Left lobe of liver (tissue), 2 donors: ENCODE measurements at regions not wholly inside any gene's neighbourhood (a gene's known extent, or its start where the extent isn't known, plus 50 kb on each side); places are given as distances from the start of the nearest gene placed in this dataset.
"Not testable (repeated sequence)": the region's sequence is repeated elsewhere in the genome, so short reads cannot be mapped to it uniquely, and the experiment has no call there.

Experiments
- ATAC-seq: fragments of 200-7000 bp; cut with Tn5 transposase; one replicate; pipeline ENCODE4 v1.9.1; 2020; ENCODE audit warnings: mild to moderate bottlenecking, moderate library complexity
- DNase-seq: peaks from one replicate; pipeline ENCODE4 v3.0.0-alpha.2; 2020; ENCODE audit warnings: low spot score
- donor health status: DM: no; HTN: no; CAD: no; lungs with moderate emphysema.
- donor health status: DM: no; HTN: yes; CAD: no.

DNA sequence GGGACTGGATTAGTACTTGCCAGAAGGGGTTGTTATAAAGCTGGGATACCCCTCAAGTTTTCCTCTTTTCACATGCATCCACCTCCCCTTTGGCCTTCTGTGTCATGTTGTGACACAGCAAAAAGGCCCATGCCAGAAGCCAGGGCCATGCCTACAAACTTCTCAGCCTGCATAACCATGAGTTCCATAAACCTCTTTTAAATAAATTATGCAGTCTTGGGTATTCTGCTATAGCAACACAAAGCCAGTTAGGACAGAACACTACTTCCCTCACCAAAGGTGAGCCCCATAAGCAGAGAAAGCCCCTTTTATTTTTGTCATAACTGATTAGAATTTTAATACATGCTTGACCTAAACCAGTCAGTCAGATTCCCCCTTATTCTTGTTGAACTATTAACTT is 801.3 kb downstream of the DNAH5 start:
- DNase-seq (no peak), ATAC-seq (no peak)

DNA sequence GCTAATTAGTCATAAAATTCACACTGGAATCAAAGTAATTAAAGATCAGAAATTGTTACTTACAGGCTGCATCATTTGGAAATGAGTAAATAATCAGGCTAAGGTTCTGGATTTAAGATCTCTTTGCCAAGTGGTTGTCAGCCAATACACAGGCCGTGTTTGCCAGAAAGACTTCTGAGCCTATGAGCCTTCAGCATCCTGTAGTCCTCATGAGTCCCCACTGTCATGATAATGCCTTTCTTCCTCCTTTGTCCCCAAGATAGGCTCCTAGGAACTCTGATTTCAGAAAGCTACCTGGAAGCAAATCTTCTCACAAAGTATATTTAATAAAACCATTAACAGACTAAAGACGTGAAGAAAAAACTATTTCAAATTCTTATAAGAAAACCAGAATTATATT is 810.5 kb downstream of the DNAH5 start:
- ATAC-seq (no peak), DNase-seq (no peak)

DNA sequence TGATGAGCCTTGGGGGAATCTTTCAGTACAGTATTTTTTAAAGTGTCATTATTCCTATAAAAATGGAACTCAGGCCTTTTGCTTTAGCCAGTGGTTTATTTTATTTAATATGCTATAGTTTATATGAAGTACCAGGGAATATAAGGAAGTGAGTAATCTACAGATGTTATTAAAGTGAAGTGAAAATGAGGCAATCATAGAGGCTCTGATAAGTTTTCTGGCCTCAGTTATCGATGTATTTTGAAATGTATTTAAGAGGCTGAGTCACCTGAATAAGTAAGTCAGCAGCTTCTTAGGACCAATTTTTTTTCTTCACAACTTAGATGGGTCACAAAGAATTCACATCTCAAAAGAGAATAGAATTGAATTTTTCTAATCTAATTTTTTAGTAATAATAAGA is 829.0 kb downstream of the DNAH5 start:
- DNase-seq (no peak), ATAC-seq (no peak)

DNA sequence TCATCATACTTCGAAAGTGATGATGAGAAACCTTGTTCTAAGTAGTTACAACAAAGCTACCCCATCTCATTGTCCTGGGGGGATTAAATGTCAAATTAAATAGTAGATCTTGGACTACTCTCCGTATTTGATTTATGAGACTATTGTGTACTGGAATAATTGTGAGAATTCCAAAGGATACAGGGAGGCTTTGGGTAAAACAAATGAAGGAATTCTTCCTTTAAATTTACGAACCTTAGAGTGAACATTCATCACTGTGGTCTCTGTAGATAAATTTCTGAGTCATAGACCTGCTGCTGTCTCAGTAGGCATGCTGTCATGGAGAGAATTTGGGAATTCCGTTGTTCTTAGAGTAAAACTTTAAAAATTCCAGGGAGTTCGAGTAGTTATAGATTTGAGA is 836.2 kb downstream of the DNAH5 start:
- DNase-seq (no peak), ATAC-seq (no peak)

DNA sequence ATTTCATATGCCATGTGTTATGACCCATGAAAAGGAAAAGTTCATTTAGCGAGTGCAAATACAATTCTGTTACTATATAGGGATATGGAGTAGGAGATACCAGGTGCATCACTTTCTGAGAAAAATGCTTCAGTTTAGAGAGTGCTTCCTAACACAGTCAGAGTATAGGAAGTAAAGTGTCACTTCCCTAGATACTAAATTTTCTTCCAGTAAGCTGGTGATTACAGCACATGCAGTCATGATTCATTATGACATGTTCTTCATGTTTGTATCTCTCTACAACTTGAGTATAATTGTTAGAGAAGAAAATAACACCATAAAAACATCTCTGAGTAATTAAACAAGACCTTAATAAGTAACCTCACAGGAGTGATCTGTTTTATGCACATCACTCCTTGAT is 837.0 kb downstream of the DNAH5 start:
- DNase-seq = no peak
- ATAC-seq = no peak

DNA sequence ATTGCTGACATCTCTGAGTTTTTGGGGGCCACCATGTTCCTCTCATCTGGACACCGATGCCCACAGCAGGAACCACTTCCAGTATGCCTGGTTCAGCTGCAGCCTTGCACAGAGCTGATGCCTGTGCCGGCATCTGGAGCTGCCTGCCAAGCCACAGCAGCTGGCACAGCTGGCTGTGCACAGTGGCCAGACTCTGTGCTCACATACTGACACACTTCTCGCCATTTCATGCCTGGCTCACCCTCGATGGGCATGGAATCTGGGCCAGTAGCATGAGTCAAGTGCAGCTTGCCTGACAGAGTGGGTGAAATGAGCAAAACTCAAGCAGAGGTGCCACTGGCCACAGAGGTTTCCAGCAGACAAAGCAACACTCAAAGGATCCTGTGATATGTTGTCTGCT is 863.4 kb downstream of the DNAH5 start:
- DNase-seq (no peak), ATAC-seq (no peak)

DNA sequence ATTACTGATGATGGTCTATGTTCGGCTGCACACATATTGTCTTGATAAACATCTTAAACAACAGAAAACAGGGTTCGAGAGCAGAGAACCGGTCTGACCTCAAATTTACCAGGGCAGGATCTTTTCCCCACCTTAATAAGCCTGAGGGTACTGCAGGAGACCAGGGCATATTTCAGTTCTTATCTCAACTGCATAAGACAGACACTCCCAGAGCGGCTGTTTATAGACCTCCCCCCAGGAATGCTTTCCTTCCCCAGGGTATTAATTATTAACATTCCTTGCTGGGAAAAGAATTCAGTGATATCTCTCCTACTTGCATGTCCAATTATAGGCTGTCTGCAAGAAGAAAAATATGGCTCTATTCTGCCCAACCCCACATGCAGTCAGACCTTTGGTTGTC is 871.6 kb downstream of the DNAH5 start:
- ATAC-seq, DNase-seq: not testable (repeated sequence)

DNA sequence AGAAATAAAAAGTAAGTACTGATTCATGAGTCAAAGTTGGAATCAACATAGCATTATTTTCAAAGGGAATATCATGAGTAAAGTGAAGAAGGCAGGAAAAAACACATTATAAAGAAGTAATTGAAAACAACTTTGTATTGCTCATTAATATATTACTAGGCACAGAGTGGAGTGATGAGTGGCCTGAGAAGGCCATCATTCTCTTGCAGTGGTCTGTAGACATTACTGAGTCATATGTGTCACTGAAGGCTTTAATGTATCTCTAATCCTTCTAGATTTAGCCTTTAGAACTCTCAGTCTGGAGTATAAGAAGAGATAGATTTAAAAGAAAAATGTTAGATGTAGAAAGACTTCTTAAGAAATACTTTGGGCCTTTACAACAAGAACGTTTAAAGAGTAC is 881.4 kb downstream of the DNAH5 start:
- DNase-seq (no peak), ATAC-seq (no peak)

DNA sequence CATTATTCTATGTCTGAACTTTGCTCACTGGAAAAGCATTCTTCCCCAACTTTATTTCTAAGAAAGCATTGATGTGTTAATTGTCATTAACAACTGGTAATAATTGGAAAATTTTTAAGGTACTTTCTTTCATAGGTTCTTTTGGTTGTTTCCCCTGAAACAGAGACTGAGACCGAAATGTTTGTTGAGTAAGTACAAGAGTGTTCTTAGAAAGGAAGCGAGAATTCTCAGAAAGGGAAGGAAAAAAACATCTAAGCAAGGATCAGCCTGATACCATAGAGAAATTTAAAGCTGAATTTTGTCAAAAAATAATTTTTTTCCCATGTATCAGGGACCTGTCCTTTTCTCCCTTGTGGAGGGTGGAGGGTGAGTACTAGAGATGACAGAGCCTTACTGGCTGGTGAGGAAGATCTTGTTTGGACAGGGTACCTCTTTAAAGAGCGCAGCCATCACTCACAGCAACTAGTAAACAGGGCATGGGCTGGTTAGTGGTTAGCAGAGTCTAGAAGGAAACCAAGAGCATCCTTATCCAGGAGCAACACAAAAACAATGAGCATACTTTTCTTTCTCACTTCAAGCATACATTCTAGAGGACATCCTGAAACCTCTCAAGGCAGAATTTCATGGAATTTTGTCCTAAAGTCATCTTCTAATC is 898.5 kb downstream of the DNAH5 start:
- DNase-seq (no peak), ATAC-seq (no peak)

DNA sequence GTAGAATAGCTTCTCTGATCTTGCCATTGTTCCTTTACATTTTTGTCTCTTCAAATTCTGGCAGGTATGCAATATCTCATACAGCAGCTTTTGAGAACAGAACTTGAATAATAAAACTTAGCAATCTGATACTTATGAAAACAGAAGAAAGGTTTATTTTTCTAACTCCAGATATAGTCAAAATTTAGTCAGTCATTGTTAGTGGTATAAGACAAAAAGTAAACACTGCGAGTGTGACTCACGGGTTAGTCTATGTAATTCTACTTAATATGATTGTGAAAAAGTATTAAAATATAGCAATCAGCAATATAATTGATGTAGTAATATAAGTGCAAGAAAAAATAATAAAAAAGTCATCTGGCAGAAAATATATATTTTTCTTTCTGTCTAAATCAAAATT is 910.4 kb downstream of the DNAH5 start:
- no peak for ATAC-seq
- no peak for DNase-seq

DNA sequence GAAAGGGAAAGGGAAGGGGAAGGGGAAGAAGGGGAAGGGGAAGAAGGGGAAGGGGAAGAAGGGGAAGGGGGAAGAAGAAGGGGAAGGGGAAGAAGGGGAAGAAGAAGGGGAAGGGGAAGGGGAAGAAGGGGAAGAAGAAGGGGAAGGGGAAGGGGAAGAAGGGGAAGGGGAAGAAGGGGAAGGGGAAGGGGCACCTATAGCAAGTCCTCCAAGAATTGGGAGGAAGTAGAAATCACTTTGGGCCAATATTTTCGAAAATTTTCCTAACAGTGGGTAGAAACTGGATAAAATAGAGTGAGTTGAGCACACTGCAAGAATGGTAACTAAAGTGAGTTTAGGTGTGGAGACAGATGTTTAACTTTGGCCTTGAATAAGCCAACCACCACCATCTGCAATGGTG is 915.3 kb downstream of the DNAH5 start:
- ATAC-seq (no peak), DNase-seq (no peak)

DNA sequence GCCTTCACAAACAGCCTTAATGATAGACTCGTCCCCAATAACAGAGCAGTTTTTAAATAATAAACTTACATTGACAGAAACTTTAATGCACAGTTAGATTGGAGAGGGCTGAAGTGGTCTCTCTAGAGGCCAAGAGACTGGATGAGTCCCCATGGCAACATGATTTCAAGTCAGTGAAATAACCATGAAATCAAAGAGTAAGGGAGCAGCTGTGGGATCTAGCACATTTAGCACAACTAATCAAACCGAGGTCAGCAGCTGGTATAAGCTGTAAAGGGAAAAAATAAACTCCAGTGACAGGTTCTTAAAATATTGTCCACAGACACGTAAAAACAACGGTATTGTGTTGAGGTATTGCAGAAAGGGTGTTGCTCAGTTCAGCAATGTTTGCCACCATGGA is 916.6 kb downstream of the DNAH5 start:
- DNase-seq = no peak
- ATAC-seq = no peak

DNA sequence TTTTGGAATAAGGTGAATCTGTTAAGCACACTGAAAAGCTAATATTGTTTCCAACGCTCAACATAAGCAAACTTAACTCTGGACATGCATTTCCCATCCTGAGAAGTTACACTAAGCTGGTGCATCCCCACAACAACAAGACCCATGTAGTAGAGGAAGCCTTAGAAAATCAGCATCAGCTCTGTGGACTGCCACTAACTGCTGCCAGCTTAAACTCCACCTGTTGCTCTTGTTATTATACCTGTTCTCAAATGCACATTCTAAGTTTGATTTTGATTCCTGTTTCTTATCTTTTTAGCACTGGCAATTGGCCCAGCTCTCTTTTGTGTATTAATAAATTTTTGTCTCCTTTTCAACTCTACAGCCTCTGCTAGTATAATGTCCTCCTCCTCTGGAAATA is 924.8 kb downstream of the DNAH5 start:
- DNase-seq (no peak), ATAC-seq (no peak)

DNA sequence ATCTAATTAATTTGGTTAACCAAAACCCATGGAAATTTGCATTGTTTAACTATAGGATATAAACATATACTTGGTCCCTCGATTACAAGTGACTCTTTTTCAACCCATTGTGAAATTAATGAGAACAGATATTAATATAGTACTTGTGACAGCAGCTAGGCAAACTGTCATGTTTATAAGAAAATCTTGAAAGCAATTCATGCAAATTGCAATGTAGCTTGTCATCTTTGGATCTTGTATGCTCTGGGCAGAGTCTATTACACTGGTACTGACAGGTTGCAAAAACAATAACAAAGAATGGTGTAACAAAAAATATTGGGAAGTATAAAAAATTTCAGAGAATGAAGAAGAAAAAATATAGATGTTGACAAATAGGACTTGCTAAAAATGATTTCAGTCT is 941.0 kb downstream of the DNAH5 start:
- no peak for DNase-seq
- no peak for ATAC-seq

DNA sequence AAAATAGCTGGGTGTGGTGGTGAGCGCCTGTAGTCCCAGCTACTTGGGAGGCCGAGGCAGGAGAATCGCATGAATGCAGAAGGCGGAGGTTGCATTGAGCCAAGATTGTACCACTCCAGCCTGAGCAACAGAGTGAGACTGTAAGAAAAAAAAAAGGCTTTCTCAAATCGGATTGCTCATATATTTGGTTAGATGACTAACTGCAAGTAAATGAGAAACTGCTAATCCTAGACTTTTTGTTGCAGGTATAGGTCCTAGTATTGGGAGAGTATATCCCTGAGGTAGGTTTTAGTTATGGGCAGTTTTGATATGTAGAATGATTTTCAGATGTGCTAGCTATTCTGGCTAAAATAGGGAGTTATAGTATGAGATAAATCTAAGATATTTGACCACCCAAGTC is 944.8 kb downstream of the DNAH5 start:
- ATAC-seq (no peak), DNase-seq (no peak)

DNA sequence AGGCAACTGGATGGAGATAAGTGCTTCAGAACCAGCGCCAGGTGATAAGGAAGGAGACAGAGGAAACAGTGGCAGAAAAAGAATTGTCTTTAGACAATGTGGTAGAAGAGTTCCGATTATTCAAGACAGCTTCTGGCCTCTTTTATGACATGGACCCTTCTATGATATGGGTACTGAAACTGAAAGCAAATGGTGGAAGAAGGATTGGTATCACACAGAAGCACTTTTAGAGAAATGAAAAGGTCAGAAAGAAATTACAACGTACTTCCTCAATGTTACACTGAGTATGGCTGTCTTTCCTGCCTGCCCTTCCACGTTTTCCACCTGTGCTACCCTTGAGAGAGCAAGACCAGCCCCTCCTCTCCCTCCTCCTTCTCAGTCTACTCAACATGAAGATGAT is 959.3 kb downstream of the DNAH5 start:
- ATAC-seq (no peak), DNase-seq (no peak)

DNA sequence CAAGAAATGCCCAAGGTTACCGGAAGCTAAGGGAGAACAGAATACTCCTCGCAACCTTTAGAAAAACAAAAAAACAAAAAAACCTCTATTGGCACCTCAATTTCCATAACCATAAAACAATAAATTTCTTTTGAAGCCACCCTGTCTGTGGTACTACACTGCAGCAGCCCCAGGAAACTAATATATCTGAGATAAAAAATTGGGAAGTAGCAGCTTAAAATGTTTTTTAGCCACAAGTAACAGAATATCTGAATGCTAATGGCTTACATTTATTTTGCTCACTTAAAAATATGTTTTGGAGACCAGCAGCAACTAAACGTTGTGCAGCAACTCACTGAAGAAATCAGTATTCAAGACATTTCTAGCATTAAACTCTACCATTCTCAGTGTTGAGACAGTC is 969.6 kb downstream of the DNAH5 start:
- ATAC-seq (no peak), DNase-seq (no peak)

DNA sequence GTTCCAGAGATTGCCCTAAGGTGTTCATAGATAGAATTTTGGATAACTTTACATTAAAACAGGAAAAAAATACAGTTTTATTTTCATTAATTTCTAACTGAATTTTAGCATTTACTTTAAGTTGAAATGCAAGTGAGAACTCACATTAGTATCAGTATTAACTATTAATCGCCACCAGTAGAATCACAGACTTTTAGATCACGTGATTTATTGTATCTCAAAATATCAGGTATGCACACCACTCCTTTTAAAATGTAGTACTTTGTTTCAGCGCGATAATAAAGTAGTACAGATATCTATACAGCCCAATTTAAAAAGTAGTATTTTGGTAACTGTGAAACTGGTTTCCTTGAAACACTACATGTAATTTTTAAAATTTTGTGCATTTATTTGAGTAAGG is 978.7 kb downstream of the DNAH5 start:
- no peak for DNase-seq
- ATAC-seq = no peak

DNA sequence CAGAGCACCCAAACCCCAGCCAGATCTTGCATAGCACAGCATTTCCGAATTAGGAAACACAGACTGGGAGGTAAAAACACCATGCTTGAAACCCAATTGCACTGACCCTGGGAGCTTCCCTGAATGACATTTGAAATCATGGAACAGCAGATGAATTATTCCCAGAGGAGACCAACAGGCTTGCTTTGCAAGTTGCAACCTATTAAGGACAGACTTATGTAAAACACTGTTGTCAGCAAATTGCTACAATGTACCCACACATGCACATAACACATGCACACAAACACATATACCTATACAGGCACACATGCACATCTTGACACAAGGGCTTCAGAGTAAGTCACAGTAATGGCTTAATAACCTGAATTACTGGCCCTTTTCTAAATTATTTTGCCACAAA is 984.8 kb downstream of the DNAH5 start:
- ATAC-seq (no peak), DNase-seq (no peak)

DNA sequence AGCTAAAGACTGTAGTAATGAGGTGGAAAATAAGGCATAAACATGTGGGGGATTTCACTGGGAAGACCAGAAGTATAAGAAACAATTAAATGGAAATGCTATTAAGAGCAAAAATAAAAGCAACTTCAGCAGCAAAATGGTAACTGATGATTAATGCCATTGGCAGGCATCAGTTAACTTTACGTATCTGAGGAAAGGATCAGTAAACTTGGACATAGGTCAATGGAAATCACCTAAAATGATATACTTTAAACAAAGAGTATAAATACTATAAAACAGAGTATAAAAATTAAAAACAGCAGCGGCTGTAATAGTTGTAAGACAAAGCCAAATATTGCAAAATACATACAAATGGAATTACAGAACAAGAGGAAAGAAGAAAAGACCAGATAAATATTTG is 992.1 kb downstream of the DNAH5 start:
- DNase-seq (no peak), ATAC-seq (no peak)

DNA sequence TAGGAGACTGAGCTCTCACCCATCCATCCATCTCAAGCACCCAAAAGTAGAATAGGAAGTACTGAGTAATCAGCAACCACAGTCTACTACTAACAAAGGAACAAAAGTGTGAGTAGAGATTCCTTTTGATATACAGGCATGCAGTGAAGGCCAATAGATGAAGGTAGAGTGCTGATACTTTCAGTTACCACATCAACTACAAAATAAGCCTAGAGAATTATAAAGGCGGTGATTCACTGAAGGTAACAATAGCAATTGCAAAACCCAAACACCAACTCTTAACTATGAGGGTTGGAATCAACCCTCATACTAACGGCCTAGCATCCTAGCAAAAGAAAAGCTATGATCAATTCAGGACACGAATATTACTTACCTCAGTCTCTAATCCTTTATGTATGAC is 992.6 kb downstream of the DNAH5 start:
- no peak for DNase-seq
- ATAC-seq = no peak

DNA sequence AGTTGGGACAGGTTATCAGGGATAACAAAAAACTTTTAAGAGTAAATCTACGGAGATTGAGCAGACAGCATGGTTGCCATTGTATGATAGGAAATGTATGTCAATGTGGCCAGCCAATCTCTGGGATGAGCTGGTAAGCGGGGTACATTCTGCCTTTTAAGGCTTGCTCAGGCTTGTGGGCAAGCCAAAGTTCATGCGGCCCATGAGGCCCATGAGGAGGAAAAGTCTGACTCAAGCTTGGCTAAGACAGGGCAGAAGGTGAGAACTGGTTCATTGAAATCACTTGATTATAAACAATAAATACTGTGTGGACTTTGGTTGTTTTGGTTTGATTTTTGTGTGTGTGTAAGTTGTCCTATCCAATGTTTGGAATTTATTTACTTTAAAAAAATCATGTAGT is 997.1 kb downstream of the DNAH5 start:
- no peak for ATAC-seq

DNA sequence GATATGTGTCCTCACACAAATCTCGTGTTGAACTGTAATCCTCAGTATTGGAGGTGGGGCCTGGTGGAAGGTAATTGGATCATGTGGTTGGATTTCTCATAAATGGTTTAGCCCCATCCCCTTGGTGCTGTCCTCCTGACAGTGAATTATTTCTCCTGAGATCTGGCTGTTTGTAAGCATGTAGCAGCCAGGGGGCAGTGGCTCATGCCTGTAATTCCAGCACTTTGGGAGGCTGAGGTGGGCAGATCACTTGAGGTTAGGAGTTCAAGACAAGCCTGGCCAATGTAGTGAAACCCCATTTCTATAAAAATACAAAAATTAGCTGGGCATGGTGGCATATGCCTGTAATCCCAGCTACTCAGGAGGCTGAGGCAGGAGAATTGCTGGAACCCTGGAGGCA is 999.0 kb downstream of the DNAH5 start:
- not testable (repeated sequence) for DNase-seq, ATAC-seq

More for the DNA sequence above, 997.1 kb downstream of the DNAH5 start:
- no peak for DNase-seq

DNA sequence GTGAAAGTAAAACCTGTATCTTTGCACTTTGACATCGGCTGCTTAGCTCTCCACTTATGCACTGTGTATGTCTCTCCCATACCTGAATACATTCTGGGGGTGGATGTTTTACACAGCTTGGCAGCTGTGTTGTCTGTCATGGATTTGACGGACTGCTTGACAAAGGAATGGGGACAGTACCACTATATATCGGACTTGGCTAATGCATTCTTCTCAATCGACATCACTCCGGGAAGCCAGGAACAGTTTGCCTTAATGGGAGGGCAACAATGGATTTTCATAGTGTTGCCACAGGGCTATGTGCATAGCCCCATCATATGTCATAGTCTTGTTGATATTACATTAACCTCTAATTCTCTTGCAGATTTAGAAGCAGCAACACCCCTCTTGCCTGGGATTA is 1008.3 kb downstream of the DNAH5 start:
- DNase-seq = no peak
- ATAC-seq = no peak
